Activated B cell treated with CpG ODN at 0.5 μM for 24 hours (primary cell): ENCODE measurements at regions not wholly inside any gene's neighbourhood (a gene's known extent, or its start where the extent isn't known, plus 50 kb on each side); places are given as distances from the start of the nearest gene placed in this dataset.

Experiments used
- ATAC-seq: fragments of 200-7000 bp; cut with Tn5 transposase; one replicate; pipeline ENCODE4 v1.10.0; 2021; ENCODE audit warnings: low read depth, mild to moderate bottlenecking, moderate library complexity
- CTCF ChIA-PET: fragments of 350-600 bp; sonication (Branson Sonifier 250); formaldehyde crosslinking; loops from one replicate; lab custom pipeline; 2021; ENCODE audit warnings: antibody characterized with exemption; lab: Charles Lee
- POLR2A ChIA-PET: fragments of 350-600 bp; sonication (Branson Sonifier 250); formaldehyde crosslinking; loops from one replicate; lab custom pipeline; 2021; ENCODE audit warnings: antibody characterized with exemption; lab: Charles Lee
- DNase-seq: peaks from one replicate; pipeline ENCODE4 v3.0.0; 2022
- H3K27ac Mint-ChIP-seq: one replicate; pipeline ENCODE4 v1.8.0; 2020; ENCODE audit warnings: mixed read lengths
- H3K27me3 Mint-ChIP-seq: one replicate; pipeline ENCODE4 v1.8.0; 2021; ENCODE audit warnings: mixed read lengths
- H3K36me3 Mint-ChIP-seq: one replicate; pipeline ENCODE4 v1.8.0; 2021; ENCODE audit warnings: low read depth, mixed read lengths
- H3K4me1 Mint-ChIP-seq: one replicate; pipeline ENCODE4 v1.8.0; 2021; ENCODE audit warnings: mixed read lengths
- H3K4me3 Mint-ChIP-seq: one replicate; pipeline ENCODE4 v1.8.0; 2020; ENCODE audit warnings: mild to moderate bottlenecking, mixed read lengths
- H3K9me3 Mint-ChIP-seq: one replicate; pipeline ENCODE4 v1.8.0; 2020; ENCODE audit warnings: mixed read lengths
- CTCF ChIP-seq: fragments of 200-600 bp; IDR thresholded peaks from one replicate; pipeline ENCODE4 v1.8.0; 2022; ENCODE audit warnings: antibody characterized with exemption, mild to moderate bottlenecking
- intact Hi-C: fragments of 100-400 bp; cut with micrococcal nuclease; formaldehyde crosslinking; loops from one replicate; pipeline ENCODE4 v1.15.1; 2024

GRCh38 chr1:30012455-30013440 is 710.6 kb downstream of the MATN1 start:
- intact Hi-C loops = no loop called here
- H3K27ac Mint-ChIP-seq = no peak overlapping the region

DNA sequence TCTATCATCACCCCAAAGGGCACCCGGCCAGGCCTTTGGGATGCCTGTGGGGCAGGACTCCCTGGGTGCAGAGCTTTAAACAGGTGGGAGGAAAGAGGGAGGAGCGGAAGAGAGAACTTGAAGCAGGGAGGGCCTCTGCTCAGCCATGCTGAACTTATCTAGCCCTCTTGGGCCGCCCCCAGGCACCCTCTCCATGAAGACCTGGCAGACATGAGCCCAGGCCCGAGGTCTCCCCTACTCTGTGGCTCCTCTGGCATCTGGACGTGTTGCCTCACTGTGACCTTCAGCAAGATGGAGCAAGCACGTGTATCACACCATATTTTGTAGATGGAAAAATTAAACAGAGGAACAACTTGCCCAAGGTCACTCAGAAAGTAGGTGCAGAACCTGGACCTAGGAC is 711.4 kb downstream of the MATN1 start:
- no peak overlapping the region for H3K4me3 Mint-ChIP-seq
- H3K27me3 Mint-ChIP-seq = peaks cover 6% of the 10 kb centered on the region
- no peak for TF ChIP-seq CTCF
- no peaks in the 10 kb centered on the region for H3K4me1 Mint-ChIP-seq
- peaks cover 2% of the 10 kb centered on the region for H3K9me3 Mint-ChIP-seq
- H3K27ac Mint-ChIP-seq = no peak overlapping the region
- ChIA-PET POLR2A (no interaction called here), CTCF (no interaction called here)
- intact Hi-C loops = no loop called here
- H3K36me3 Mint-ChIP-seq = no peaks in the 10 kb centered on the region
- DNase-seq (no peak), ATAC-seq (no peak)

More at GRCh38 chr1:30012455-30013440, 710.6 kb downstream of the MATN1 start:
- Mint-ChIP-seq H3K4me1 (no peaks in the 10 kb centered on the region), H3K27me3 (peaks cover 6% of the 10 kb centered on the region), H3K36me3 (no peaks in the 10 kb centered on the region), H3K9me3 (peaks cover 5% of the 10 kb centered on the region), H3K4me3 (no peak overlapping the region)
- CTCF ChIA-PET = no interaction called here
- ATAC-seq (no peak), DNase-seq (no peak)
- POLR2A ChIA-PET = no interaction called here
- TF ChIP-seq CTCF = no peak

GRCh38 chr1:30010506-30011106 is 712.8 kb downstream of the MATN1 start:
- ATAC-seq = no peak
- H3K27me3 Mint-ChIP-seq = peaks cover 2% of the 10 kb centered on the region
- intact Hi-C loops = no loop called here
- no peak overlapping the region for H3K27ac Mint-ChIP-seq
- TF ChIP-seq CTCF = no peak
- no peaks in the 10 kb centered on the region for H3K4me1 Mint-ChIP-seq
- H3K36me3 Mint-ChIP-seq = no peaks in the 10 kb centered on the region
- no peak for DNase-seq
- POLR2A ChIA-PET = no interaction called here
- CTCF ChIA-PET = no interaction called here
- no peaks in the 10 kb centered on the region for H3K9me3 Mint-ChIP-seq
- no peak overlapping the region for H3K4me3 Mint-ChIP-seq

- ATAC-seq = no peak
Observed at GRCh38 chr1:30009720-30010119, 713.7 kb downstream of the MATN1 start.

More at GRCh38 chr1:30009720-30010119, 713.7 kb downstream of the MATN1 start:
- intact Hi-C loops = no loop called here
- ChIA-PET CTCF (no interaction called here), POLR2A (no interaction called here)
- no peaks in the 10 kb centered on the region for H3K36me3 Mint-ChIP-seq
- no peak for TF ChIP-seq CTCF
- H3K27me3 Mint-ChIP-seq = peaks cover 2% of the 10 kb centered on the region
- no peak for DNase-seq
- no peaks in the 10 kb centered on the region for H3K4me1 Mint-ChIP-seq
- H3K4me3 Mint-ChIP-seq = no peak overlapping the region
- no peaks in the 10 kb centered on the region for H3K9me3 Mint-ChIP-seq
- no peak overlapping the region for H3K27ac Mint-ChIP-seq
